CD8-positive, alpha-beta memory T cell (primary cell): ENCODE measurements at regions not wholly inside any gene's neighbourhood (a gene's known extent, or its start where the extent isn't known, plus 50 kb on each side); places are given as distances from the start of the nearest gene placed in this dataset.

Experiments
- CTCF ChIA-PET: fragments of 350-600 bp; sonication (Branson Sonifier 250); formaldehyde crosslinking; loops from one replicate; lab custom pipeline; 2021; ENCODE audit warnings: antibody characterized with exemption; lab: Charles Lee
- POLR2A ChIA-PET: fragments of 350-600 bp; sonication (Branson Sonifier 250); formaldehyde crosslinking; loops from one replicate; lab custom pipeline; 2021; ENCODE audit warnings: antibody characterized with exemption; lab: Charles Lee
- DNase-seq, 5 donors: peaks; one replicate each; pipeline versions ENCODE4 v3.0.0 to v3.0.0-alpha.2; 2020 to 2022; ENCODE audit warnings: mixed read lengths in 1 of 5
- H3K27ac ChIP-seq: one replicate; pipeline ENCODE4 v1.7.0; 2013; ENCODE audit warnings: low read depth, mild to moderate bottlenecking, low read length, moderate library complexity
- H3K27me3 ChIP-seq: 2 replicates; pipeline ENCODE4 v1.7.0; 2013; ENCODE audit warnings: low read length, mild to moderate bottlenecking; ENCODE audit not compliant: insufficient read depth, poor library complexity, severe bottlenecking
- H3K36me3 ChIP-seq: 2 replicates; pipeline ENCODE4 v1.7.0; 2013; ENCODE audit warnings: mild to moderate bottlenecking, low read length, moderate library complexity; ENCODE audit not compliant: insufficient read depth
- H3K4me1 ChIP-seq: 2 replicates; pipeline ENCODE4 v1.7.0; 2013; ENCODE audit warnings: mild to moderate bottlenecking, low read length, moderate library complexity; ENCODE audit not compliant: insufficient read depth
- H3K4me3 ChIP-seq: 2 replicates; pipeline ENCODE4 v1.7.0; 2013; ENCODE audit warnings: mild to moderate bottlenecking, low read length
- H3K9me3 ChIP-seq: 2 replicates; pipeline ENCODE4 v1.7.0; 2013; ENCODE audit warnings: mild to moderate bottlenecking, low read length
- H3K27ac Mint-ChIP-seq, 8 donors: one replicate each; pipeline ENCODE4 v1.8.0; 2020 to 2021; ENCODE audit warnings: mixed read lengths in 8 of 8, mild to moderate bottlenecking in 6 of 8, inconsistent platforms in 3 of 8, moderate library complexity in 3 of 8
- H3K27me3 Mint-ChIP-seq, 2 donors: one replicate each; pipeline ENCODE4 v1.8.0; 2020 to 2021; ENCODE audit warnings: mixed read lengths in 2 of 2, mild to moderate bottlenecking in 1 of 2, moderate library complexity in 1 of 2
- H3K36me3 Mint-ChIP-seq, 3 donors: one replicate each; pipeline ENCODE4 v1.8.0; 2020 to 2021; ENCODE audit warnings: mixed read lengths in 3 of 3, inconsistent platforms in 1 of 3, mild to moderate bottlenecking in 1 of 3
- H3K4me1 Mint-ChIP-seq, 3 donors: one replicate each; pipeline ENCODE4 v1.8.0; 2020 to 2021; ENCODE audit warnings: mixed read lengths in 3 of 3, inconsistent platforms in 1 of 3, mild to moderate bottlenecking in 1 of 3
- H3K4me3 Mint-ChIP-seq, 7 donors: one replicate each; pipeline ENCODE4 v1.8.0; 2020 to 2021; ENCODE audit warnings: mixed read lengths in 7 of 7, mild to moderate bottlenecking in 6 of 7, moderate library complexity in 4 of 7, inconsistent platforms in 2 of 7
- H3K9me3 Mint-ChIP-seq, 5 donors: one replicate each; pipeline ENCODE4 v1.8.0; 2020 to 2022; ENCODE audit warnings: mixed read lengths in 5 of 5, mild to moderate bottlenecking in 3 of 5, moderate library complexity in 2 of 5, inconsistent platforms in 1 of 5

GRCh38 chr11:19598876-19599486 lies 113.7 kb upstream of the NAV2 start:
- Histone ChIP-seq H3K4me1 (no peaks in the 10 kb centered on the region), H3K9me3 (no peaks in the 10 kb centered on the region), H3K4me3 (no peak overlapping the region), H3K36me3 (no peaks in the 10 kb centered on the region), H3K27me3 (no peaks in the 10 kb centered on the region), H3K27ac (no peak overlapping the region)
- peaks cover 0 to 4% (median 0%) of the 10 kb centered on the region in 3 donors for H3K36me3 Mint-ChIP-seq
- ChIA-PET POLR2A (no interaction called here), CTCF (no interaction called here)
- no peaks in the 10 kb centered on the region for H3K4me1 Mint-ChIP-seq
- H3K27me3 Mint-ChIP-seq: peaks cover 16 to 34% of the 10 kb centered on the region in 2 donors
- peak overlapping the region in 1 of 7 donors; percentile 8 for H3K4me3 Mint-ChIP-seq
- H3K9me3 Mint-ChIP-seq: peaks cover 0 to 2% (median 0%) of the 10 kb centered on the region in 5 donors
- peak overlapping the region in 1 of 8 donors; percentile 86 for H3K27ac Mint-ChIP-seq
- DNase-seq: no peak

GRCh38 chr11:19598456-19598855 lies 114.2 kb upstream of the NAV2 start:
- CTCF ChIA-PET: no interaction called here
- Histone ChIP-seq H3K27ac (no peak overlapping the region), H3K4me3 (no peak overlapping the region), H3K9me3 (no peaks in the 10 kb centered on the region), H3K36me3 (no peaks in the 10 kb centered on the region), H3K27me3 (no peaks in the 10 kb centered on the region), H3K4me1 (no peaks in the 10 kb centered on the region)
- DNase-seq: no peak
- peaks cover 11 to 34% of the 10 kb centered on the region in 2 donors for H3K27me3 Mint-ChIP-seq
- no peak overlapping the region for H3K4me3 Mint-ChIP-seq
- no peaks in the 10 kb centered on the region for H3K36me3 Mint-ChIP-seq
- H3K27ac Mint-ChIP-seq: no peak overlapping the region
- POLR2A ChIA-PET: no interaction called here
- H3K4me1 Mint-ChIP-seq: no peaks in the 10 kb centered on the region
- H3K9me3 Mint-ChIP-seq: no peaks in the 10 kb centered on the region

- no peak for DNase-seq
- no peak overlapping the region for H3K4me3 ChIP-seq
- H3K27ac Mint-ChIP-seq: no peak overlapping the region
- H3K9me3 ChIP-seq: no peaks in the 10 kb centered on the region
- no peaks in the 10 kb centered on the region for H3K4me1 Mint-ChIP-seq
- no peaks in the 10 kb centered on the region for H3K36me3 Mint-ChIP-seq
- no peaks in the 10 kb centered on the region for H3K36me3 ChIP-seq
- POLR2A ChIA-PET: no interaction called here
- CTCF ChIA-PET: no interaction called here
- no peaks in the 10 kb centered on the region for H3K4me1 ChIP-seq
- H3K4me3 Mint-ChIP-seq: no peak overlapping the region
- H3K27ac ChIP-seq: no peak overlapping the region
- peaks cover 10 to 34% of the 10 kb centered on the region in 2 donors for H3K27me3 Mint-ChIP-seq
- no peaks in the 10 kb centered on the region for H3K27me3 ChIP-seq
- no peaks in the 10 kb centered on the region for H3K9me3 Mint-ChIP-seq
Measured at GRCh38 chr11:19597876-19598275, 114.8 kb upstream of the NAV2 start.

GRCh38 chr11:19597206-19597605 lies 115.4 kb upstream of the NAV2 start:
- Histone ChIP-seq H3K4me1 (no peaks in the 10 kb centered on the region), H3K36me3 (no peaks in the 10 kb centered on the region), H3K9me3 (no peaks in the 10 kb centered on the region), H3K27me3 (no peaks in the 10 kb centered on the region), H3K27ac (no peak overlapping the region), H3K4me3 (no peak overlapping the region)
- CTCF ChIA-PET: interaction anchor here (1.6 kb wide), 1 partner anchor 11 kb away, joined by 3 read pairs; no protein-coding TSS in a partner anchor
- Mint-ChIP-seq H3K4me3 (no peak overlapping the region), H3K36me3 (no peaks in the 10 kb centered on the region), H3K27ac (no peak overlapping the region), H3K27me3 (peaks cover 8 to 28% of the 10 kb centered on the region in 2 donors), H3K4me1 (no peaks in the 10 kb centered on the region), H3K9me3 (no peaks in the 10 kb centered on the region)
- DNase-seq: no peak
- POLR2A ChIA-PET: no interaction called here

GRCh38 chr11:19595840-19596751 lies 116.5 kb upstream of the NAV2 start:
- Histone ChIP-seq H3K9me3 (no peaks in the 10 kb centered on the region), H3K27me3 (no peaks in the 10 kb centered on the region), H3K27ac (no peak overlapping the region), H3K36me3 (no peaks in the 10 kb centered on the region), H3K4me3 (no peak overlapping the region), H3K4me1 (no peaks in the 10 kb centered on the region)
- H3K4me1 Mint-ChIP-seq: no peaks in the 10 kb centered on the region
- no peak overlapping the region for H3K27ac Mint-ChIP-seq
- H3K36me3 Mint-ChIP-seq: no peaks in the 10 kb centered on the region
- DNase-seq: no peak
- peaks cover 8 to 25% of the 10 kb centered on the region in 2 donors for H3K27me3 Mint-ChIP-seq
- H3K4me3 Mint-ChIP-seq: no peak overlapping the region
- ChIA-PET CTCF (interaction anchor here (1.6 kb wide), 1 partner anchor 12 kb away, joined by 3 read pairs; no protein-coding TSS in a partner anchor), POLR2A (no interaction called here)
- H3K9me3 Mint-ChIP-seq: no peaks in the 10 kb centered on the region

GRCh38 chr11:19595499-19595839 lies 117.2 kb upstream of the NAV2 start:
- H3K36me3 ChIP-seq: no peaks in the 10 kb centered on the region
- no peaks in the 10 kb centered on the region for H3K4me1 ChIP-seq
- H3K27ac Mint-ChIP-seq: no peak overlapping the region
- H3K4me3 Mint-ChIP-seq: no peak overlapping the region
- DNase-seq: no peak
- H3K9me3 ChIP-seq: no peaks in the 10 kb centered on the region
- H3K27me3 Mint-ChIP-seq: peaks cover 6 to 25% of the 10 kb centered on the region in 2 donors
- no peaks in the 10 kb centered on the region for H3K4me1 Mint-ChIP-seq
- no peaks in the 10 kb centered on the region for H3K36me3 Mint-ChIP-seq
- H3K27me3 ChIP-seq: no peaks in the 10 kb centered on the region
- ChIA-PET CTCF (no interaction called here), POLR2A (no interaction called here)
- no peaks in the 10 kb centered on the region for H3K9me3 Mint-ChIP-seq
- H3K4me3 ChIP-seq: no peak overlapping the region
- no peak overlapping the region for H3K27ac ChIP-seq

GRCh38 chr11:19594326-19594725 lies 118.3 kb upstream of the NAV2 start:
- Mint-ChIP-seq H3K4me1 (no peaks in the 10 kb centered on the region), H3K36me3 (no peaks in the 10 kb centered on the region), H3K4me3 (no peak overlapping the region), H3K27me3 (peaks cover 8 to 28% of the 10 kb centered on the region in 2 donors), H3K9me3 (no peaks in the 10 kb centered on the region), H3K27ac (no peak overlapping the region)
- Histone ChIP-seq H3K9me3 (no peaks in the 10 kb centered on the region), H3K4me3 (no peak overlapping the region), H3K4me1 (no peaks in the 10 kb centered on the region), H3K27me3 (no peaks in the 10 kb centered on the region), H3K36me3 (no peaks in the 10 kb centered on the region), H3K27ac (no peak overlapping the region)
- POLR2A ChIA-PET: no interaction called here
- CTCF ChIA-PET: no interaction called here
- DNase-seq: no peak

- H3K4me1 Mint-ChIP-seq: no peaks in the 10 kb centered on the region
- H3K36me3 Mint-ChIP-seq: no peaks in the 10 kb centered on the region
- H3K27me3 ChIP-seq: no peaks in the 10 kb centered on the region
- no peaks in the 10 kb centered on the region for H3K4me1 ChIP-seq
- no peaks in the 10 kb centered on the region for H3K9me3 ChIP-seq
- H3K36me3 ChIP-seq: no peaks in the 10 kb centered on the region
- CTCF ChIA-PET: interaction anchor here (1.0 kb wide), 1 partner anchor 9 kb away, joined by 3 read pairs; no protein-coding TSS in a partner anchor
- H3K4me3 Mint-ChIP-seq: no peak overlapping the region
- POLR2A ChIA-PET: no interaction called here
- no peaks in the 10 kb centered on the region for H3K9me3 Mint-ChIP-seq
- H3K4me3 ChIP-seq: no peak overlapping the region
- H3K27ac ChIP-seq: no peak overlapping the region
- peaks cover 8 to 32% of the 10 kb centered on the region in 2 donors for H3K27me3 Mint-ChIP-seq
- H3K27ac Mint-ChIP-seq: no peak overlapping the region
- DNase-seq: no peak
Measured at GRCh38 chr11:19592842-19593241, 119.8 kb upstream of the NAV2 start.
